Omental fat pad (tissue), 3 donors: ENCODE measurements at regions not wholly inside any gene's neighbourhood (a gene's known extent, or its start where the extent isn't known, plus 50 kb on each side); places are given as distances from the start of the nearest gene placed in this dataset.

ENCODE experiments used
- ATAC-seq: fragments of 150-250 bp; one replicate; pipeline ENCODE4 v1.9.1; 2016; ENCODE audit warnings: mild to moderate bottlenecking, moderate library complexity; ENCODE audit not compliant: low FRiP score
- DNase-seq: peaks from one replicate; pipeline ENCODE4 v3.0.0-alpha.2; 2019; ENCODE audit warnings: low spot score
- TF ChIP-seq, protein P1 (sequence below), 3 donors: fragments of 450-650 bp; IDR thresholded peaks; one replicate each; pipeline ENCODE4 v1.5.1; 2016 to 2017; ENCODE audit warnings: antibody characterized with exemption in 3 of 3, mild to moderate bottlenecking in 3 of 3, moderate library complexity in 2 of 3

DNA sequence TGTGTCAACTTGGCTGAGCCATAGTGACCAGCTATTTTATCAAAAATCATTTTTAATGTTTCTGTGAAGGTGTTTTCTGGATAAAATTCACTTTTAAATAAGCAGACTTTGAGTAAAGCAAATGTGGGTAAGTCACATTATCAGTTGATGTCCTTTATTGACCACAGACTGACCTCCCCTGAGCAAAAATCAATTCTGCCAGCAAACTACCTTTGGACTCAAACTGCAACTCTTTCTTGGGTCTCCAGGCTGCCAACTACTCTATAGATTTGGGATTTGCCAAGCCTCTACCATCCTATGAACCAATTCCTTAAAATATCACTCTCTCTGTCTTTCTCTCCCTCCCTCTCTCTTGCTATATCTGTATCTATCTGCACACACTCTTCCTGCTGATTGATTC lies 1571.7 kb upstream of the NUDT12 start:
- TF ChIP-seq, protein P1, sequence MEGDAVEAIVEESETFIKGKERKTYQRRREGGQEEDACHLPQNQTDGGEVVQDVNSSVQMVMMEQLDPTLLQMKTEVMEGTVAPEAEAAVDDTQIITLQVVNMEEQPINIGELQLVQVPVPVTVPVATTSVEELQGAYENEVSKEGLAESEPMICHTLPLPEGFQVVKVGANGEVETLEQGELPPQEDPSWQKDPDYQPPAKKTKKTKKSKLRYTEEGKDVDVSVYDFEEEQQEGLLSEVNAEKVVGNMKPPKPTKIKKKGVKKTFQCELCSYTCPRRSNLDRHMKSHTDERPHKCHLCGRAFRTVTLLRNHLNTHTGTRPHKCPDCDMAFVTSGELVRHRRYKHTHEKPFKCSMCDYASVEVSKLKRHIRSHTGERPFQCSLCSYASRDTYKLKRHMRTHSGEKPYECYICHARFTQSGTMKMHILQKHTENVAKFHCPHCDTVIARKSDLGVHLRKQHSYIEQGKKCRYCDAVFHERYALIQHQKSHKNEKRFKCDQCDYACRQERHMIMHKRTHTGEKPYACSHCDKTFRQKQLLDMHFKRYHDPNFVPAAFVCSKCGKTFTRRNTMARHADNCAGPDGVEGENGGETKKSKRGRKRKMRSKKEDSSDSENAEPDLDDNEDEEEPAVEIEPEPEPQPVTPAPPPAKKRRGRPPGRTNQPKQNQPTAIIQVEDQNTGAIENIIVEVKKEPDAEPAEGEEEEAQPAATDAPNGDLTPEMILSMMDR (IDR thresholded peaks at IDR 0.05): no peak
- ATAC-seq (no peak), DNase-seq (no peak)

DNA sequence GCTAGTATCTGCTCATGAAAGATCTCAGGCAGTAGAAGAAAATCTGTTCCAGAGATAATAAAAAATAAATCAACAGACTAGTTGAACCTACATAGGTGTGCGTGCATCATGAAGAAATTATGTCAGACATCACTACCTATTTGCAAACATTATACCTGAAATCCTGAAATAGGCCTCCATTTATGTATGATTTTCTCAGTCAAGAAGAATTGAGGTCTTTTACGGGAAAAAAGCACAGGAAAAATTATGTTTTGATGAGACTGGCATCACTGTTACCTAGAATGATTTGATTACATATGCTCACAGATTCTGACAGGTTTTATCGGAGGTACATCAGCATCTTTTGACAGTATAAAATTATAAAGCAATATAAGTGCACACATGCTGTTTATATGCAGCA lies 1570.5 kb upstream of the NUDT12 start:
- TF ChIP-seq, protein P1 (IDR thresholded peaks at IDR 0.05): no peak
- DNase-seq: no peak
- no peak for ATAC-seq

DNA sequence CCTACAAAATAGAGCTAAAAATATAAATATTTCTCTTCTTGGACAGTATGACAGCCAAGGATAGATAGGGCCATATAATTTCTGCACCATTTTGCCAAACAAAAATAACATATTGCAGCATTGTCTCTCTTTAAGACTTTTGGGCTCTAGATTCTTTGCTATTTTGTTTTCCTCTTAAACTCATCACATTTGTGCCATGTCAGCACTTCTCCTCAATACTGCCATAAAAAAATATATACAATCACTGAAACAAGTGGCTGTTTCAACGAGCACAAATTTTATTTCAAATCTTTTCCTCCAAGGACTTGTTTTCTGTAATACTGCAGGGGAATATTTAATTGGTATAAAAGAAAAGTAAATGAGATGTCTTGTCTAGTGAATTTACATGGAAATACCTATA lies 1570.0 kb upstream of the NUDT12 start:
- TF ChIP-seq, protein P1 (IDR thresholded peaks at IDR 0.05): no peak
- DNase-seq: no peak
- ATAC-seq: no peak

DNA sequence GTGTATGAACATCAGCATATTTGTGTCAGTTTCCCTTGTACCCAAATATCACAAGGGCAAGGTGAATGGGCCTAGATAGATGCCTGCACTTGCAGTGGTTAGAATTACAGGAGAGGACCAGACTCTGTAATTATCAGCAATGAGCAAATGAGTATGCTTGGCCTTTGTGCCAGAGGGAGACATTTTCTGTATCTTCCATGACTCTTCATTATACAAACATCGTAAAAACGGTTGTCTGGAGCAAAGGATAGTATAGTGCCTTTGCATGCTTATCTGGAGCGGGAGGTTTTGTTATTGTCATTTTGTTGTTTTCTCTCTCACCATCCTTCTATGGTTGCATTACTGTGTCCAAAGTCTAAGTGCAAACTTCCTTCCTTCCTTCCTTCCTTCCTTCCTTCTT lies 1568.5 kb upstream of the NUDT12 start:
- TF ChIP-seq, protein P1 (IDR thresholded peaks at IDR 0.05): no peak
- DNase-seq: no peak
- no peak for ATAC-seq

DNA sequence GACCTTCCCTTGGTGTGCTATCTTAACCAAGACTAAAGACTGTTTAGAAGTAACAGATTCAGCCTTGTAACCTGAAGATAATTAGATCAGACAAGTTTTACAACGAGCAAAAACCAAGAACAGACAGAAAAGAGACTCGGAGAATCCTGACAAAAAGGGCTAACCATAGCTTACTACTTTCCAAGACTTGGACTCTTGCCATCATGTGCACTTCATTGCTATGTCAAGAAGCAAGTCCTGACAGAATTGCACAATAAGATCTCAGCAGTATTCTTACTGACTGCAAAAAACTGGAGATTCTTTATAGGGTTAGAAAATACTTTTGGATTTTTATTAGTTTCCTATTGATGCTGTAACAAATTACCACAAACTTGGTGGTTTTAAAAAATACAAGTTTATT lies 1539.0 kb upstream of the NUDT12 start:
- TF ChIP-seq, protein P1 (IDR thresholded peaks at IDR 0.05): no peak
- ATAC-seq (no peak), DNase-seq (no peak)

DNA sequence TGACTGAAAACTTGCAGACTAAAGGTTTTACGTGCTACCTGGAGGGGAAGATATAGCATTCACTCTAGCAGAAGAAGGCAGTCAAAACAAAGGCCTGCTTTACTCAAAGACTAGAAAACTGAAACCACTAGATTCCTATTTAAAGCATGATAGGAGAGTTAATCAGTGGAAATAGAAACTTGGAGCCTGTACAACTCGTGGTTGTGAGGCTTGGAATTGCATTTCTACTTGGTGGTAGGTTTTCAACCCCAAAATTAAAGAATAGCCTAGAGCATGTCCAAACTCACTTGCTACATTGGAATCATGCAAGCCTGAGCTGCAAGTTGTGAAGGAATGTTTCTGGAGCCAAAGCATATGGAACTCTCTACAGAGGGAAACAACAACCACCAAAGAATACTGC lies 1526.4 kb upstream of the NUDT12 start:
- TF ChIP-seq, protein P1 (IDR thresholded peaks at IDR 0.05): no peak
- ATAC-seq: no peak
- no peak for DNase-seq

DNA sequence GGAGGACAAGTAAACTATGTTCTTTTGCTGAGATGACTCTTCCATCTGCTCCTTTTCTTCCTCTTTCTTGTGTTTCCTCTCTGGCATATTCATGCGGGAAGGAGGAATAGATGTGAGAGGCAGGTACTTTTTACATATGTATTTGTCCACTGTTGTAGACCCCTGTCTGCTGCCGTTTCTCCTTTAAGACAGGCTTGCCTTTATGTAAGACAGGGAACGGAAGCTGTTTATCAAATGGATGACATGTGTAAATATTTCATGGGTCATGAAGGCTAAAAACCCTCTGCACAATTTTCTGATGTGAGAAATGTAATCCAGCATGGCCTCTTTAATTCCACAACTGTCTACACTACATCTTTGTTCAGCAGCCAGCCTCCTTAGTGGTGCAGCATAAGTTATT lies 1525.5 kb upstream of the NUDT12 start:
- no peak for DNase-seq
- no peak for ATAC-seq
- TF ChIP-seq, protein P1 (IDR thresholded peaks at IDR 0.05): no peak
